Stimulated activated CD8-positive, alpha-beta memory T cell treated with anti-CD3 and anti-CD28 coated beads, Interleukin-7, amount 100 ng/mL, for 4 hours (primary cell): ENCODE measurements at regions not wholly inside any gene's neighbourhood (a gene's known extent, or its start where the extent isn't known, plus 50 kb on each side); places are given as distances from the start of the nearest gene placed in this dataset.
"Not testable (repeated sequence)": the region's sequence is repeated elsewhere in the genome, so short reads cannot be mapped to it uniquely, and the experiment has no call there.

Source experiments
- DNase-seq, 2 donors: peaks; one replicate each; pipeline ENCODE4 v3.0.0-alpha.2; 2020; ENCODE audit warnings: low read depth in 2 of 2

DNA sequence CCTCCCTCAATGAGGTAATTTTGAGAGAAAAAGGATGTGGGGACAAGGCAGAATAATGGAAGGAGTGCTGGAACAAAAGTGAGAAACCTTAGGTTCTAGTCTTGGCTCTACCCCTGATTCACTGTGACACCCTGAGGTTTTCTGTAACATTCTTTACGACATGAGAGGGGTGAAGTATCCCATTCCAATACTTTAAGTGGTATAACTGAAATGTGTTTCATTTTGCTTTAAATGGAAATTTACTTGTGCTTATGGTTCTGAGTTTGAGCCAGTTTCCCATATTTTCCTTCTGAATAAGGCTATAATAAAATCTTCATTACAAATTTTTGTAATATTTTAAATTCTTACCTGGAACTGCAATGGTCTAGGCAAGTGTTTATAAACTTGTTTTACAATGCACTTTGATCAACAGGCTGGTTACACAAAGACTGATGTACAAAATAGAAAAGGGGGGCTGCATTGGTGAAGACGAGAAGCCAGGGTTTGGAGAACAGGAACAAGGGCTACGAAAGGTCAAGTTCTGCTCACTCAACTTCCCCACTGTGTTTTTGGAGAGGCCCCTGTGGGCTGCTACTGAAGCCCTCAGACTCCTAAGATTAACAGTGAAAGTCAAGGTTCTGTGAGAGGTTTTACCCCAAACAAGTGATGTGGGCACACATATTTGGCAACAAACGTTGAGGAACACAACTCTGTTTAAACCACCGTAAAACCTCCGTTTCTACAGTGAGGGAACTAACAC, 171.9 kb upstream of the ELL2 start:
- DNase-seq: no peak

GRCh38 chr5:96129276-96129675, 167.6 kb upstream of the ELL2 start:
- DNase-seq: no peak

DNA sequence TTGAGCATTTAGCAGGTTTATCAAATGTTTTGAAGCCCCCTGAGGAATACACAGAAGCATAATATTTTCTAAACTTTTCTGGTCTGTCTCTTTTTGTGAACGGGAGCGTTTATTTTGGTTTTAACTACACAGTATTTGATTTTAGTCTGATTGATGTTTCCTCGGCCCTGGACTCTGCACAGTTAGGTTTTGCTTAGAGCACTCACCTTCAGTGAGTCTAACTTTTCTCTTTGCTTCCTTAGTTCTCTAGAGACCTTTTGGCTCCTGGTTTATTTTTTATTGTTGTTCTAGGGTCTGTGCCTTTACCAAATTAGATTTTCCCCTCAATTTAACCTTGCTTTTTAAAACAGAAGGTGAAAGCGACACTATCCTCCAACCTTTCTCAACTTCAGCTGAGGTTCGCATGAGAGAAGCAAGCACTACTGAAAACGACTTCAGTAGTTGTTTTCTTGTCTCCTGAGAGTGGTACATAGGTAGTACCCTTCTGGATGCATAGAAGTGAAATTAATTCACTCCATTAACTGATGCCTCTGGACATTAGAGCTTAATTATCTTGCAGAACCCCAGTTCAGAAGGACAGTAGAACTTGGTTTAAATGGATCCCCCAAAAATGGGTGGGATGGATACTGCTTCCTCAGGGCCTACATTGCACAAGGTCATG, 166.7 kb upstream of the ELL2 start:
- DNase-seq: no peak

DNA sequence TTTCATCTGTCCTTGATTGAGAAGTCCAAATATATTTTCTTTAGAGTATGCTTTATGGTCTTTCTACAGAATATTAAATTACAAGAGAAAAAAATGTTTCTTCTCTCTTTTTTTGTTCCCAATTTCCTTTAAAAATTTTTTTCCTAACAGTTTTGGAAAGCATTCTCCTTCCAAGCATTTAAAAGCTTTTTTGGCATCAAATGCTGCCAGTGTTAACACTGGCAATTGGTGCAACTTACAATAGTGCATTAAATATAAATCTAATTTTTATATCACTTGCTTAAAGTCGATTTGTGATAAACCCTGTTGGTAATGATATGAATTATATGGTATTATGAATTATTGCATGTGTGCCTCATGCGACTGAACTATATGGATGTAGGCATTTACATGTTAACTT, 165.9 kb upstream of the ELL2 start:
- DNase-seq: no peak

- DNase-seq: no peak
Observed at GRCh38 chr5:96125231-96125891, 163.7 kb upstream of the ELL2 start.

DNA sequence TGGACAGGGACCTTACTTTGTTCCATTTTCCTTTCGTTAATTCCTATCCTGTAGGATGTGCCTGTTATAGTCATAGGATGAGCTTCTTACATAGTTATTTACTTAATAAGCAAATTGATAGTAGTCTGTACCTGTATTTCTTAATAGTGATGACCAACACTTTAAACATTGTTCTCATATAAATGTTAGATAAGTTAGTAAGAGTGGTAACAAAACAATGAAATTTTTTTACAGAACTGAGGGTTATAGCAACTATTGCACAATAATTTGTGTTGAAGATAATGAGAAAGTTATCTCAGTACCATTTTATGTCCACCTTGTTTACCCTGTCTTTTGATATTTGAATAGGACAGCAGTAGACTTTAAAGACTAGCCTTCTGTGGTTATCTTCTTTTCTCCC, 162.9 kb upstream of the ELL2 start:
- DNase-seq: no peak

DNA sequence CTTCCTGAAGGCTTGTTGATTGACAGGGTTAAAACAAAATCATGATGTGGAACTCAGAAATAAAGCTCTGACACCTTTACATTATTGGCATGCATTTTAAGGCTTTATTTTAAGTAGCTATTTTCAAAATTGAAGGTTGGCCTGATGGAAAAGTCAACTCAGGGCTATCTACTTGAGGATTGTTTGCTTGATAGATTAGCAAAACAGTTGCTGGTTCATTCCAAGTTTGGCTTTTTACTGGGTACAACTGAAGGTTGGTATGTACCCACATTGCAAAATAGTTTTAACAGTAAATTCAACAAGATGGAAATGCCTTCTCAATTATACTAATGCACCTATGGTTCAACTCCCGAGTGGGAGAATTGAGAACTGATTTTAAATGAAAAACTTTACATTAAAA, 161.8 kb upstream of the ELL2 start:
- no peak for DNase-seq

DNA sequence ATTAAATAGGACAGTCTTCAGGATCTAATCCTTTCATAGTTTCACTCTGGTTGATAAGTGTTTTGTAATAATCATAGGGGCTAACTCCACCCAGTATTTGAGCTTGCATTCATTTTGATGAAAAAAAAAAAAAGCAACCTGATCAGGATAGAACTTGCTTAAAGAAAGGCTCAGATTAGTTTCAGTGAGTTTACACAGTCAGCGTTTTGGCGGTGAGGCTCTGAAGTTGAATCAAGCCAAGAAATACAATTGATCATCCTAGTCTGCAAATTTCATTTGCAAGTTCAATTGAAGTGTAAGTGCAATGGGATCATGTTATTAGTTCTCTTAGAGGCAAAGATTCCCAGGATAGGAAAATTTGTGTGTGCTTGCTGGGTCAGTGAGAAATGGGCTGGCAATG, 159.7 kb upstream of the ELL2 start:
- DNase-seq: no peak

- DNase-seq: no peak
Observed at GRCh38 chr5:96120120-96120519, 158.5 kb upstream of the ELL2 start.

GRCh38 chr5:96117771-96118651, 156.4 kb upstream of the ELL2 start:
- no peak for DNase-seq

DNA sequence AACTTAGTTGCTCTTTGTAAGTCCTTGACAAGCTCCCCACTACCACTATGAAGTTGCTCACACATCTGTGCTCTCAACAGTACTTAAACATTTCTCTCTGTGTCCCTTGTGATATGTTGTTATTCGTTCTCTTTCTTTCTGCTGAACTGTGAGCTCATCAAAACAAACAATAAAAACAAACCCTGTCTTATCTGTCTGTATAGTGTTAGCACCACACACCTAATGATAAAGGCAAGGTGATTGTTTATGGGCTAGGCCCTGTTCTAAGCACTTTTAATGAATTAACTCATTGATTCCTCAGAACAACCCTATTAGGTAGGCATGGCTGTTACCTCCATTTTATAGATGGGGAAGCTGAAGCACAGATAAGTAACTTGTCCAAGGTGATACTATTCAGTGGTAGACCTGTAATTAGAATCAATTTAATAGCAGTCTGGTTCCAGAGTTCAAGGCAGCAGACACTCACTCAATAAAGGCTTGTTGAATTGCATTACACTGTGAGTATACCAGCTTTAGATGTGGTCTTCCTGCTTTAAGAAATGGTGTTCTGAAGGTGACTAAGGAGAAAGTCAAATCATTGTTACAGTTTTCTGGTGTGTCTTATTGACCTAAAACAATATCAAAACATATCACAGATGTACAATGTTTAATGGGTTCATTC, 153.6 kb upstream of the ELL2 start:
- DNase-seq: no peak

DNA sequence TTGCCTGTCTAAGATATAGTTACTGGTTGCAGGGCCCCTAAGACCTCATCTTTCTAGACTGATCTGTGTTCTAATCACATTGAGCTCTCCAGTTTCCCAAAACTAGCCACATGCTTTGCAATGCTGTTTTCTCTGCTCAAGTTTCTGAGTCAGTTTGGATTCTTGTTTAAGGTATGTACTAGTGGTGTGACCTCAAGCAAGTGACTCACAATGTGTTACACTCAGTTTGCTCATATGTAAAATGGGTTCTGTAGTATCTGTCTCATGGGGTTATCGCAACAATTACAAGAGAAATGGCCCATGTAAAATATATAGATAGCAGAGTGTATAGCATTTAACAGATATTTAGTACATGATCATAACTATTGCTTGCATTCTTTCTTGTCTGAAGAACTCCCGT, 153.1 kb upstream of the ELL2 start:
- DNase-seq: no peak

- no peak for DNase-seq
Observed at GRCh38 chr5:96113170-96113939, 151.7 kb upstream of the ELL2 start.

GRCh38 chr5:96112703-96113102, 151.1 kb upstream of the ELL2 start:
- no peak for DNase-seq

DNA sequence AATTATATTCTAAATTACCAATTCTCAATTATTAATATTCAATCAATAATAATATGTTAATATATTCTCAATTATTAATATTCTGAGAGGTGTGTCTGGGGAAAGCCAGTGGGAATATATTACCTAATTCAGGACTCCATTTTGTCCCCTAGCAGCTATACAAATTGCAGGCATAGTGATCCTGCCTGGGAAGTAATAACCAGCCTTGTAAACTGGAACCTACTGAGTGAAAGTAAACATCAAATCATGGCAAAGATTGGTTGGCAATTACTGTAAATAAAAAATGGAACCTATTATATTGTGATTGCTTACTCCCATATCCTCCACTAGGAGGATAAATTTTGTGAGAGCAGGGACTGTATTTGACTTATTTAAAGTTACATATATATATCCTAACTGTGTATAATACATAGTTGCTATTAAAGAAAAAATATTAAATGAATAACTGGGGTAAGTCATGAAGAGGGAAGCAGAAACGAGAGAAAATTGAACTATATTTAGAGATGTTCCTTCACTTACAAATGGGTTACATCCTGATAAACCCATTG, 150.5 kb upstream of the ELL2 start:
- no peak for DNase-seq

DNA sequence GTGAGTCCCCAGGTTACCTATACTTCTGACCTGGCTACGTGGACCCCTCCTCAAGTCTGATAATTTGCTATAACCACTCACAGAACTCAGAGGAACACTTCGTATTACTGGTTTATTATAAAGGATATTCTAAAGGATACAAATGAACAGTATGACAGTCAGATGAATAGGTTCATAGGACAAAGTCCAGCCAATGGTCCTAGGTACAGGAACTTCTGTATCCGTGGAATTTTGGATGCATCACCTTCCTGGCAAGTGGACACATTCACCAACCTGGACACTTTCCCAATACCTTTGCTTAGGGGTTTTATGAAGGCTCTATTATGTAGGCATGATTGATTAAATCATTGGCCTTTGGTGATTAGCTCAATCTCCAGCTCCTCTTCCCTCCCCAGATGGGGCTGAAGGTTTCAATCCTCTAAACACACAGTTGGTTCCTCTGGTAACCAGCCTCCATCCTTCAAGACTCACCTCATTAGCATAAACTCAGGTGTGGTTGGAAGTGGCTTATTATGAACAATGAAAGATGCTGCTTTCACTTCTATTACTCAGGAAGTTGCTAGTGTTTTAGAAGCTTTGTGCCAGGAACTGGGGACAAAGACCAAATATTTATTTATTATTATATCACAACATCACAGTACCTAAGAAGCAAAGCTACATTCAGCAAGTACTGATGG, 149.6 kb upstream of the ELL2 start:
- no peak for DNase-seq

DNA sequence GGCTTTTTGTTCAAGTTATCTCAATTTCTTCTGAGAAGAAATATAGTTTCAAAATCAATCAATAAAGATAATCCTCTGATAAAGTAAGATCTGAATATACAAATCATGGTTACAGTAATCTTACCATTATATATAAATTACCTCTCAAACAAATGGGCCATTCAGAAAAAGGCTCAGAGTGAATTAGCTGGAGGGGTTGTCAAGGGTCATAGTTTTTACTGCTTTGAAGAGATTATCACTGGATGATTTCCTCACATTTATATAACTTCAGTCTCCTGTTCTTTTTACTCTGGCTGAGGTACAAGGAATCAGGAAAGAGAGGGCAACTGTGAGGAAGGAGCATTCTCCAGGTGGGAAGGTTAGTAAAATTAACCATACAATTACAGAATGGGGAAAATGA, 148.6 kb upstream of the ELL2 start:
- no peak for DNase-seq

DNA sequence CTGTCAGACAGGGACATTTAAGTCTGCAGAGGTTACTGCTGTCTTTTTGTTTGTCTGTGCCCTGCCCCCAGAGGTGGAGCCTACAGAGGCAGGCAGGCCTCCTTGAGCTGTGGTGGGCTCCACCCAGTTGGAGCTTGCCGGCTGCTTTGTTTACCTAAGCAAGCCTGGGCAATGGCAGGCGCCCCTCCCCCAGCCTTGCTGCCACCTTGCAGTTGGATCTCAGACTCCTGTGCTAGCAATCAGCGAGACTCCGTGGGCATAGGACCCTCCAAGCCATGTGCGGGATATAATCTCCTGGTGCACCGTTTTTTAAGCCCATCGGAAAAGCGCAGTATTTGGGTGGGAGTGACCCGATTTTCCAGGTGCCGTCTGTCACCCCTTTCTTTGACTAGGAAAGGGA, 147.0 kb upstream of the ELL2 start:
- DNase-seq: not testable (repeated sequence)

DNA sequence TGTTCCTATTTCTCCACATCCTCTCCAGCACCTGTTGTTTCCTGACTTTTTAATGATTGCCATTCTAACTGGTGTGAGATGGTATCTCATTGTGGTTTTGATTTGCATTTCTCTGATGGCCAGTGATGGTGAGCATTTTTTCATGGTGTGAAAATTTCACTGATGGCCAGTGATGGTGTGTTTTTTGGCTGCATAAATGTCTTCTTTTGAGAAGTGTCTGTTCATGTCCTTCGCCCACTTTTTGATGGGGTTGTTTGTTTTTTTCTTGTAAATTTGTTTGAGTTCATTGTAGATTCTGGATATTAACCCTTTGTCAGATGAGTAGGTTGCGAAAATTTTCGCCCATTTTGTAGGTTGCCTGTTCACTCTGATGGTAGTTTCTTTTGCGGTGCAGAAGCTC, 142.2 kb upstream of the ELL2 start:
- DNase-seq: not testable (repeated sequence)
